Liver (tissue), 8 donors: ENCODE measurements at regions not wholly inside any gene's neighbourhood (a gene's known extent, or its start where the extent isn't known, plus 50 kb on each side); places are given as distances from the start of the nearest gene placed in this dataset.

Experiments
- DNase-seq: peaks from one replicate; pipeline ENCODE4 v3.0.0-alpha.2; 2017; ENCODE audit warnings: low spot score
- H3K27ac ChIP-seq, 2 donors: one replicate each; pipeline ENCODE4 v1.7.0; 2013; ENCODE audit warnings: inconsistent platforms in 2 of 2, low read length in 2 of 2, control low read depth in 1 of 2, low read depth in 1 of 2, mild to moderate bottlenecking in 1 of 2
- H3K27me3 ChIP-seq, 4 donors: one replicate each; pipeline versions ENCODE4 v1.6.1 to v1.7.0; 2013; ENCODE audit warnings: low read length in 3 of 4, inconsistent platforms in 1 of 4, mild to moderate bottlenecking in 1 of 4, moderate library complexity in 1 of 4; ENCODE audit not compliant: control insufficient read depth in 4 of 4, insufficient read depth in 4 of 4
- H3K36me3 ChIP-seq, 4 donors: one replicate each; pipeline versions ENCODE4 v1.6.1 to v1.7.0; 2013; ENCODE audit warnings: low read length in 3 of 4, mild to moderate bottlenecking in 3 of 4, low read depth in 1 of 4, moderate library complexity in 1 of 4; ENCODE audit not compliant: control insufficient read depth in 4 of 4, insufficient read depth in 3 of 4
- H3K4me1 ChIP-seq, 4 donors: one replicate each; pipeline versions ENCODE4 v1.6.1 to v1.7.0; 2013; ENCODE audit warnings: low read length in 3 of 4, mild to moderate bottlenecking in 3 of 4, moderate library complexity in 1 of 4; ENCODE audit not compliant: control insufficient read depth in 4 of 4, insufficient read depth in 4 of 4
- H3K4me3 ChIP-seq, 3 donors: one replicate each; pipeline versions ENCODE4 v1.6.1 to v1.7.0; 2013; ENCODE audit warnings: low read length in 3 of 3, control low read depth in 1 of 3, low read depth in 1 of 3, mild to moderate bottlenecking in 1 of 3
- H3K9ac ChIP-seq, 2 donors: one replicate each; pipeline ENCODE4 v1.7.0; 2013; ENCODE audit warnings: low read length in 2 of 2, mild to moderate bottlenecking in 2 of 2, moderate library complexity in 2 of 2, control low read depth in 1 of 2, low read depth in 1 of 2
- H3K9me3 ChIP-seq, 4 donors: one replicate each; pipeline versions ENCODE4 v1.6.1 to v1.7.0; 2013; ENCODE audit warnings: low read length in 3 of 4; ENCODE audit not compliant: control insufficient read depth in 4 of 4
- ATF3 ChIP-seq: IDR thresholded peaks from 2 replicates; pipeline ENCODE4 v1.6.1; 2016; ENCODE audit warnings: antibody characterized with exemption
- CTCF ChIP-seq: fragments of 150-350 bp; IDR thresholded peaks from 2 replicates; pipeline ENCODE4 v1.5.1; 2017; ENCODE audit warnings: improper control_type of control experiment, low read depth, low read length; ENCODE audit not compliant: missing input control
- EGR1 ChIP-seq, 2 donors: IDR thresholded peaks; 2 replicates each; pipeline ENCODE4 v1.6.1; 2016 to 2018; ENCODE audit warnings: antibody characterized with exemption in 2 of 2, low read depth in 2 of 2
- FOXA1 ChIP-seq: IDR thresholded peaks from 2 replicates; pipeline ENCODE4 v1.6.1; 2016; ENCODE audit warnings: antibody characterized with exemption
- FOXA2 ChIP-seq: IDR thresholded peaks from 2 replicates; pipeline ENCODE4 v1.6.1; 2016; ENCODE audit warnings: antibody characterized with exemption
- GABPA ChIP-seq, 2 donors: IDR thresholded peaks in 1 of 2; conservative IDR thresholded peaks in 1 of 2; 2 replicates each; pipeline ENCODE4 v1.6.1; 2016; ENCODE audit warnings: antibody characterized with exemption in 2 of 2, mild to moderate bottlenecking in 1 of 2, moderate library complexity in 1 of 2
- HNF4A ChIP-seq, 2 donors: conservative IDR thresholded peaks; 2 replicates each; pipeline ENCODE4 v1.6.1; 2016; ENCODE audit warnings: antibody characterized with exemption in 2 of 2, mild to moderate bottlenecking in 2 of 2
- HNF4G ChIP-seq: IDR thresholded peaks from 2 replicates; pipeline ENCODE4 v1.6.1; 2016; ENCODE audit warnings: antibody characterized with exemption
- JUND ChIP-seq, 2 donors: IDR thresholded peaks; 2 replicates each; pipeline ENCODE4 v1.6.1; 2016; ENCODE audit warnings: antibody characterized with exemption in 2 of 2
- NR2F2 ChIP-seq: IDR thresholded peaks from 2 replicates; pipeline ENCODE4 v1.6.1; 2016; ENCODE audit warnings: antibody characterized with exemption
- RAD21 ChIP-seq, 2 donors: IDR thresholded peaks; 2 replicates each; pipeline ENCODE4 v1.6.1; 2016; ENCODE audit warnings: antibody characterized with exemption in 2 of 2, mild to moderate bottlenecking in 2 of 2
- REST ChIP-seq: IDR thresholded peaks from 2 replicates; pipeline ENCODE4 v1.6.1; 2016; ENCODE audit warnings: antibody characterized with exemption, mild to moderate bottlenecking
- RXRA ChIP-seq, 2 donors: IDR thresholded peaks; 2 replicates each; pipeline ENCODE4 v1.6.1; 2017 to 2018; ENCODE audit warnings: antibody characterized with exemption in 2 of 2, mild to moderate bottlenecking in 1 of 2
- SP1 ChIP-seq: IDR thresholded peaks from 2 replicates; pipeline ENCODE4 v1.6.1; 2018; ENCODE audit warnings: antibody characterized with exemption, mild to moderate bottlenecking
- TAF1 ChIP-seq: conservative IDR thresholded peaks from 2 replicates; pipeline ENCODE4 v1.6.1; 2016; ENCODE audit warnings: antibody characterized with exemption, mild to moderate bottlenecking
- YY1 ChIP-seq: IDR thresholded peaks from 2 replicates; pipeline ENCODE4 v1.6.1; 2016; ENCODE audit warnings: antibody characterized with exemption, mild to moderate bottlenecking
- WGBS: extraction: QIAGEN DNeasy Blood & Tissue Kit; methylation state at CpG from one replicate; pipeline ENCODE4 v1.1.7; 2013; 5-methylcytosine and 5-hydroxymethylcytosine counted together
- donor health status: healthy.
- donor health status: healthy.
- donor health status: healthy.
- donor health status: healthy.
- donor health status: healthy.

GRCh38 chr5:72667708-72668107, 148.8 kb upstream of the TNPO1 start:
- peaks cover 0 to 4% (median 0%) of the 10 kb centered on the region in 4 donors for H3K27me3 ChIP-seq
- DNase-seq = no peak
- no peaks in the 10 kb centered on the region for H3K9me3 ChIP-seq
- TF ChIP-seq HNF4A (conservative IDR thresholded peaks at IDR 0.05) = no peak
- TF ChIP-seq SP1 = no peak
- TF ChIP-seq CTCF = no peak
- no peak for TF ChIP-seq HNF4G
- no peak for TF ChIP-seq FOXA2
- no peak for TF ChIP-seq RAD21 (IDR thresholded peaks at IDR 0.05)
- TF ChIP-seq NR2F2 = no peak
- no peak for TF ChIP-seq YY1
- no peak overlapping the region for H3K4me3 ChIP-seq
- H3K27ac ChIP-seq = no peak overlapping the region
- H3K36me3 ChIP-seq = no peaks in the 10 kb centered on the region
- no peak overlapping the region for H3K9ac ChIP-seq
- 90% methylated on average over 1 of the region's 1 CpG for WGBS
- H3K4me1 ChIP-seq = no peaks in the 10 kb centered on the region

- no peak for DNase-seq
- Histone ChIP-seq H3K27me3 (peaks cover 0 to 5% (median 0%) of the 10 kb centered on the region in 4 donors), H3K27ac (no peak overlapping the region), H3K4me1 (no peaks in the 10 kb centered on the region), H3K9ac (no peak overlapping the region), H3K4me3 (no peak overlapping the region), H3K9me3 (no peaks in the 10 kb centered on the region), H3K36me3 (no peaks in the 10 kb centered on the region)
- TF ChIP-seq EGR1 (IDR thresholded peaks at IDR 0.05; ENCODE audit: low read depth in 2 of 2) (no peak), CTCF (no peak), TAF1 (no peak), HNF4A (conservative IDR thresholded peaks at IDR 0.05) (no peak), HNF4G (no peak), NR2F2 (no peak), FOXA1 (no peak), RXRA (IDR thresholded peaks at IDR 0.05) (no peak), GABPA (IDR thresholded peaks at IDR 0.05 in 1 of 2, conservative IDR thresholded peaks at IDR 0.05 in 1 of 2) (no peak), JUND (IDR thresholded peaks at IDR 0.05) (no peak), RAD21 (IDR thresholded peaks at IDR 0.05) (no peak), ATF3 (no peak)
- WGBS = 74% methylated on average over 7 of the region's 7 CpGs
Observed at GRCh38 chr5:72662936-72663335, 153.5 kb upstream of the TNPO1 start.

- Histone ChIP-seq H3K9ac (no peak overlapping the region), H3K27me3 (peaks cover 0 to 5% (median 0%) of the 10 kb centered on the region in 4 donors), H3K36me3 (no peaks in the 10 kb centered on the region), H3K4me3 (no peak overlapping the region), H3K27ac (no peak overlapping the region), H3K4me1 (no peaks in the 10 kb centered on the region), H3K9me3 (no peaks in the 10 kb centered on the region)
- WGBS = 68% methylated on average over 3 of the region's 3 CpGs
- DNase-seq = no peak
- TF ChIP-seq JUND (IDR thresholded peaks at IDR 0.05) (no peak), GABPA (IDR thresholded peaks at IDR 0.05 in 1 of 2, conservative IDR thresholded peaks at IDR 0.05 in 1 of 2) (no peak), TAF1 (no peak), YY1 (no peak), FOXA2 (no peak), EGR1 (IDR thresholded peaks at IDR 0.05; ENCODE audit: low read depth in 2 of 2) (no peak), SP1 (no peak), FOXA1 (no peak), RAD21 (IDR thresholded peaks at IDR 0.05) (no peak), HNF4G (no peak), REST (no peak), ATF3 (no peak)
Observed at GRCh38 chr5:72662305-72662704, 154.2 kb upstream of the TNPO1 start.
